OCI-LY1 (cell line): ENCODE measurements at regions not wholly inside any gene's neighbourhood (a gene's known extent, or its start where the extent isn't known, plus 50 kb on each side); places are given as distances from the start of the nearest gene placed in this dataset.

Experiments used
- H2AFZ ChIP-seq: fragments of 200-600 bp; sonication (generic), shearing (Covaris generic); 2 replicates; pipeline ENCODE4 v1.6.0; 2014; ENCODE audit warnings: antibody characterized with exemption, mild to moderate bottlenecking, low read length
- H3F3A ChIP-seq: fragments of 200-600 bp; sonication (generic), shearing (Covaris generic); 2 replicates; pipeline ENCODE4 v1.6.0; 2014; ENCODE audit warnings: mild to moderate bottlenecking, antibody characterized with exemption, low read length, moderate library complexity; ENCODE audit not compliant: insufficient read depth
- H3K27ac ChIP-seq: fragments of 200-600 bp; sonication (generic); 2 replicates; pipeline ENCODE4 v1.5.1; 2014; ENCODE audit warnings: low read length, mixed run types, mild to moderate bottlenecking, low read depth; ENCODE audit not compliant: poor library complexity, severe bottlenecking
- H3K27me3 ChIP-seq: fragments of 200-600 bp; sonication (generic); 2 replicates; pipeline ENCODE4 v1.6.0; 2014; ENCODE audit warnings: antibody characterized with exemption, mild to moderate bottlenecking, low read length, moderate library complexity; ENCODE audit not compliant: insufficient read depth
- H3K36me3 ChIP-seq: fragments of 200-600 bp; sonication (generic); 2 replicates; pipeline ENCODE4 v1.6.1; 2014; ENCODE audit warnings: mild to moderate bottlenecking, antibody characterized with exemption, low read length, moderate library complexity, mixed read lengths; ENCODE audit not compliant: insufficient read depth
- H3K4me1 ChIP-seq: fragments of 200-600 bp; sonication (generic); 2 replicates; pipeline ENCODE4 v1.5.1; 2014; ENCODE audit warnings: mild to moderate bottlenecking, low read length, moderate library complexity; ENCODE audit not compliant: insufficient read depth, severe bottlenecking
- H3K4me2 ChIP-seq: fragments of 200-600 bp; sonication (generic), shearing (Covaris generic); 2 replicates; pipeline ENCODE4 v1.6.1; 2014; ENCODE audit warnings: low read length
- H3K4me3 ChIP-seq: fragments of 200-600 bp; sonication (generic); 2 replicates; pipeline ENCODE4 v1.5.1; 2014; ENCODE audit warnings: low read length, low read depth, mild to moderate bottlenecking, mixed read lengths; ENCODE audit not compliant: poor library complexity, severe bottlenecking
- H3K79me2 ChIP-seq: fragments of 200-600 bp; shearing (Covaris generic); 2 replicates; pipeline ENCODE4 v1.6.1; 2016; ENCODE audit warnings: mixed run types, low read length, mixed read lengths; ENCODE audit not compliant: insufficient read depth
- H3K9ac ChIP-seq: fragments of 200-600 bp; sonication (generic), shearing (Covaris generic); 2 replicates; pipeline ENCODE4 v1.6.1; 2014; ENCODE audit warnings: mild to moderate bottlenecking, low read length, mixed read lengths
- H3K9me2 ChIP-seq: fragments of 200-600 bp; sonication (generic), shearing (Covaris generic); 2 replicates; pipeline ENCODE4 v1.6.1; 2014; ENCODE audit warnings: low read depth, mild to moderate bottlenecking, low read length, mixed read lengths
- H3K9me3 ChIP-seq: fragments of 200-600 bp; shearing (Covaris generic); 2 replicates; pipeline ENCODE4 v1.6.1; 2014; ENCODE audit warnings: low read length, mixed read lengths
- H4K20me1 ChIP-seq: fragments of 200-600 bp; sonication (generic), shearing (Covaris generic); 2 replicates; pipeline ENCODE4 v1.6.0; 2016; ENCODE audit warnings: mild to moderate bottlenecking, low read length; ENCODE audit not compliant: insufficient read depth
- EZH2 ChIP-seq: fragments of 200-600 bp; sonication (generic), shearing (Covaris generic); IDR thresholded peaks from 2 replicates; pipeline ENCODE4 v1.8.0; 2017; ENCODE audit warnings: borderline replicate concordance, mixed run types, mild to moderate bottlenecking, antibody characterized with exemption, low read length, moderate library complexity, mixed read lengths
- TF ChIP-seq, protein P1 (sequence below): fragments of 200-600 bp; sonication (generic), shearing (Covaris generic); IDR thresholded peaks from 2 replicates; pipeline ENCODE4 v1.5.1; 2017; ENCODE audit warnings: mild to moderate bottlenecking, antibody characterized with exemption, low read length, moderate library complexity, mixed read lengths

GRCh38 chr12:18998343-18999261 lies 130.9 kb upstream of the PLEKHA5 start:
- H3K79me2 ChIP-seq = no peaks in the 10 kb centered on the region
- H3K4me3 ChIP-seq = no peak overlapping the region
- no peaks in the 10 kb centered on the region for H3K9me3 ChIP-seq
- H3K4me1 ChIP-seq = no peaks in the 10 kb centered on the region
- no peaks in the 10 kb centered on the region for H3K36me3 ChIP-seq
- H3K27ac ChIP-seq = no peak overlapping the region
- no peak overlapping the region for H3K4me2 ChIP-seq
- no peaks in the 10 kb centered on the region for H3K27me3 ChIP-seq
- TF ChIP-seq, protein P1, sequence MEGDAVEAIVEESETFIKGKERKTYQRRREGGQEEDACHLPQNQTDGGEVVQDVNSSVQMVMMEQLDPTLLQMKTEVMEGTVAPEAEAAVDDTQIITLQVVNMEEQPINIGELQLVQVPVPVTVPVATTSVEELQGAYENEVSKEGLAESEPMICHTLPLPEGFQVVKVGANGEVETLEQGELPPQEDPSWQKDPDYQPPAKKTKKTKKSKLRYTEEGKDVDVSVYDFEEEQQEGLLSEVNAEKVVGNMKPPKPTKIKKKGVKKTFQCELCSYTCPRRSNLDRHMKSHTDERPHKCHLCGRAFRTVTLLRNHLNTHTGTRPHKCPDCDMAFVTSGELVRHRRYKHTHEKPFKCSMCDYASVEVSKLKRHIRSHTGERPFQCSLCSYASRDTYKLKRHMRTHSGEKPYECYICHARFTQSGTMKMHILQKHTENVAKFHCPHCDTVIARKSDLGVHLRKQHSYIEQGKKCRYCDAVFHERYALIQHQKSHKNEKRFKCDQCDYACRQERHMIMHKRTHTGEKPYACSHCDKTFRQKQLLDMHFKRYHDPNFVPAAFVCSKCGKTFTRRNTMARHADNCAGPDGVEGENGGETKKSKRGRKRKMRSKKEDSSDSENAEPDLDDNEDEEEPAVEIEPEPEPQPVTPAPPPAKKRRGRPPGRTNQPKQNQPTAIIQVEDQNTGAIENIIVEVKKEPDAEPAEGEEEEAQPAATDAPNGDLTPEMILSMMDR = no peak
- TF ChIP-seq EZH2 = no peak
- H4K20me1 ChIP-seq = no peaks in the 10 kb centered on the region
- no peaks in the 10 kb centered on the region for H3F3A ChIP-seq
- no peaks in the 10 kb centered on the region for H3K9me2 ChIP-seq
- no peak overlapping the region for H3K9ac ChIP-seq
- no peak overlapping the region for H2AFZ ChIP-seq

DNA sequence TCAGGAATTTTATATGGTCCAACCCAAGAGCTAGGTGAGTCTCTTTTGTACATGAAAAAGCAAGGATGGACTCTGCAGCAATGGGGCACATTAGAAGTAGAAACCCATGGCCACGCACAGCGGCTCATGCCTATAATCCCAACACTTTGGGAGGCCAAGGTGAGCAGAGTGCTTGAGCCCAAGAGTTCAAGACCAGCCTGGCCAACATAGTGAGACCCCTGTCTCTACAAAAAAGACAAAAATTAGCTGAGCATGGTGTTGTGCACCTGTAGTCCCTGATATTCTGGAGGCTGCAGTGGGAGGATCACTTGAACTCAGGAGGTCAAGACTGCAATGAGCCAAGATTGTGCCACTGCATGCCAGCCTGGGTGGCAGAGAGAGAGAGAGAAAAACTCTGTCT lies 128.7 kb upstream of the PLEKHA5 start:
- H3F3A ChIP-seq = no peaks in the 10 kb centered on the region
- no peak overlapping the region for H2AFZ ChIP-seq
- H3K27me3 ChIP-seq = no peaks in the 10 kb centered on the region
- no peaks in the 10 kb centered on the region for H4K20me1 ChIP-seq
- H3K27ac ChIP-seq = no peak overlapping the region
- H3K9me3 ChIP-seq = no peaks in the 10 kb centered on the region
- no peaks in the 10 kb centered on the region for H3K4me1 ChIP-seq
- TF ChIP-seq, protein P1 = no peak
- no peak for TF ChIP-seq EZH2
- no peaks in the 10 kb centered on the region for H3K79me2 ChIP-seq
- H3K4me3 ChIP-seq = no peak overlapping the region
- H3K36me3 ChIP-seq = no peaks in the 10 kb centered on the region
- no peaks in the 10 kb centered on the region for H3K9me2 ChIP-seq
- H3K9ac ChIP-seq = no peak overlapping the region
- H3K4me2 ChIP-seq = no peak overlapping the region

- no peak overlapping the region for H3K27ac ChIP-seq
- no peaks in the 10 kb centered on the region for H3K79me2 ChIP-seq
- no peak overlapping the region for H3K9ac ChIP-seq
- H3F3A ChIP-seq = no peaks in the 10 kb centered on the region
- H4K20me1 ChIP-seq = no peaks in the 10 kb centered on the region
- no peak overlapping the region for H2AFZ ChIP-seq
- TF ChIP-seq EZH2 = no peak
- TF ChIP-seq, protein P1 = no peak
- H3K4me3 ChIP-seq = no peak overlapping the region
- no peaks in the 10 kb centered on the region for H3K27me3 ChIP-seq
- no peaks in the 10 kb centered on the region for H3K9me2 ChIP-seq
- no peaks in the 10 kb centered on the region for H3K36me3 ChIP-seq
- H3K4me1 ChIP-seq = no peaks in the 10 kb centered on the region
- H3K9me3 ChIP-seq = no peaks in the 10 kb centered on the region
- no peak overlapping the region for H3K4me2 ChIP-seq
These were observed 127.3 kb upstream of the PLEKHA5 start for GRCh38 chr12:19002216-19002615.
